OCI-LY7 (cell line): ENCODE measurements at regions not wholly inside any gene's neighbourhood (a gene's known extent, or its start where the extent isn't known, plus 50 kb on each side); places are given as distances from the start of the nearest gene placed in this dataset.

Source experiments
- BruUV-seq: library from RNA; stranded (reverse); fragments of 400-500 nt; replicated peaks from 2 replicates; lab custom pipeline; 2021; lab: Mats Ljungman, UMichigan
- CTCF ChIA-PET: fragments of 300-600 bp; sonication (Branson Sonifier 250); formaldehyde crosslinking; loops from one replicate; lab custom pipeline; 2022; ENCODE audit warnings: antibody characterized with exemption; ENCODE audit not compliant: unreplicated experiment; lab: Charles Lee
- POLR2A ChIA-PET: fragments of 300-600 bp; sonication (Branson Sonifier 250); formaldehyde crosslinking; loops from one replicate; lab custom pipeline; 2022; ENCODE audit warnings: antibody characterized with exemption; lab: Charles Lee
- DNase-seq: peaks from one replicate; pipeline ENCODE4 v3.0.0-alpha.2; 2015; ENCODE audit warnings: low spot score
- H2AFZ ChIP-seq: fragments of 200-600 bp; sonication (generic), shearing (Covaris generic); 2 replicates; pipeline ENCODE4 v1.6.1; 2014; ENCODE audit warnings: mild to moderate bottlenecking, antibody characterized with exemption, low read length, moderate library complexity
- H3K27ac ChIP-seq: fragments of 200-600 bp; sonication (generic); 2 replicates; pipeline ENCODE4 v1.5.1; 2014; ENCODE audit warnings: mixed run types, low read depth, mild to moderate bottlenecking, moderate library complexity, low read length, inconsistent platforms; ENCODE audit not compliant: poor library complexity, severe bottlenecking
- H3K36me3 ChIP-seq: fragments of 200-600 bp; sonication (generic); 2 replicates; pipeline ENCODE4 v1.6.1; 2014; ENCODE audit warnings: mild to moderate bottlenecking, antibody characterized with exemption, low read length, moderate library complexity, mixed read lengths; ENCODE audit not compliant: insufficient read depth
- H3K4me1 ChIP-seq: fragments of 200-600 bp; sonication (generic); 2 replicates; pipeline ENCODE4 v1.5.1; 2014; ENCODE audit warnings: mild to moderate bottlenecking, low read length; ENCODE audit not compliant: insufficient read depth, poor library complexity, severe bottlenecking
- H3K4me2 ChIP-seq: fragments of 200-600 bp; sonication (generic); 2 replicates; pipeline ENCODE4 v1.6.1; 2014; ENCODE audit warnings: mild to moderate bottlenecking, low read length
- H3K4me3 ChIP-seq: fragments of 200-600 bp; sonication (generic); 2 replicates; pipeline ENCODE4 v1.5.1; 2014; ENCODE audit warnings: mild to moderate bottlenecking, low read depth, low read length; ENCODE audit not compliant: poor library complexity, severe bottlenecking
- H3K79me2 ChIP-seq: fragments of 200-600 bp; sonication (generic); 2 replicates; pipeline ENCODE4 v1.6.1; 2016; ENCODE audit warnings: low read depth, mild to moderate bottlenecking, low read length, moderate library complexity, mixed read lengths; ENCODE audit not compliant: insufficient read depth
- H3K9me2 ChIP-seq: fragments of 200-600 bp; sonication (generic); 2 replicates; pipeline ENCODE4 v1.6.1; 2016; ENCODE audit warnings: mild to moderate bottlenecking, low read length, mixed read lengths; ENCODE audit not compliant: insufficient read depth
- H3K9me3 ChIP-seq: fragments of 200-600 bp; sonication (generic); 2 replicates; pipeline ENCODE4 v1.6.1; 2014; ENCODE audit warnings: mild to moderate bottlenecking, mixed run types, low read length, mixed read lengths
- H4K20me1 ChIP-seq: fragments of 200-600 bp; sonication (generic); 2 replicates; pipeline ENCODE4 v1.6.1; 2014; ENCODE audit warnings: mild to moderate bottlenecking, antibody characterized with exemption, low read length, moderate library complexity, mixed read lengths; ENCODE audit not compliant: insufficient read depth
- EZH2phosphoT487 ChIP-seq: fragments of 200-600 bp; sonication (generic); IDR thresholded peaks from 2 replicates; pipeline ENCODE4 v1.6.1; 2018; ENCODE audit warnings: low read depth, borderline replicate concordance, mild to moderate bottlenecking, mixed run types, antibody characterized with exemption, low read length, moderate library complexity, mixed read lengths
- intact Hi-C: fragments of 100-400 bp; cut with micrococcal nuclease; formaldehyde crosslinking; loops from one replicate; pipeline ENCODE4 v1.10.0; 2022; ENCODE audit not compliant: unreplicated experiment
- TF ChIP-seq, protein P1 (sequence below): fragments of 200-600 bp; sonication (generic); conservative IDR thresholded peaks from 2 replicates; pipeline ENCODE4 v1.5.1; 2014; ENCODE audit warnings: mild to moderate bottlenecking, antibody characterized with exemption, low read length, moderate library complexity, mixed read lengths

DNA sequence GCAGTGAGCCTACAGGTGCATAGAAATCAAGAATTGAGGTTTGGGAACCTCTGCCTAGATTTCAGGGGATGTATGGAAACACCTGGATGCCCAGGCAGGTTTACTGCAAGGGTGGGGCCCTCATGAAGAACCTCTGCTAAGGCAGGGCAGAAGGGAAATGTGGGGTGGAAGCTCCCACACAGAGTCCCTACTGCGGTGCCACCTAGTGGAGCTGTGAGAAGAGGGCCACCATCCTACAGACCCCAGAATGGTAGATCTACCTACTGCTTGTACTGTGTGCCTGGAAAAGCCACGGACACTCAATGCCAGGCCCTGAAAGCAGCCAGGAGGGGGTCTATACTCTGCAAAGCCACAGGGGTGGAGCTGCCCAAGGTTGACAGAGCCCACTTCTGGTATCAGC lies 533.5 kb downstream of the GPAM start:
- no peak overlapping the region for H2AFZ ChIP-seq
- no peak overlapping the region for H3K4me2 ChIP-seq
- H3K4me1 ChIP-seq = no peaks in the 10 kb centered on the region
- H3K9me2 ChIP-seq = no peaks in the 10 kb centered on the region
- no peaks in the 10 kb centered on the region for H4K20me1 ChIP-seq
- no peak overlapping the region for H3K4me3 ChIP-seq
- intact Hi-C loops = no loop called here
- ChIA-PET POLR2A (no interaction called here), CTCF (no interaction called here)
- peak; percentile 6 for DNase-seq
- H3K36me3 ChIP-seq = no peaks in the 10 kb centered on the region
- BruUV-seq = no TSS peak
- no peaks in the 10 kb centered on the region for H3K9me3 ChIP-seq
- no peaks in the 10 kb centered on the region for H3K79me2 ChIP-seq
- TF ChIP-seq EZH2phosphoT487 = no peak
- TF ChIP-seq, protein P1, sequence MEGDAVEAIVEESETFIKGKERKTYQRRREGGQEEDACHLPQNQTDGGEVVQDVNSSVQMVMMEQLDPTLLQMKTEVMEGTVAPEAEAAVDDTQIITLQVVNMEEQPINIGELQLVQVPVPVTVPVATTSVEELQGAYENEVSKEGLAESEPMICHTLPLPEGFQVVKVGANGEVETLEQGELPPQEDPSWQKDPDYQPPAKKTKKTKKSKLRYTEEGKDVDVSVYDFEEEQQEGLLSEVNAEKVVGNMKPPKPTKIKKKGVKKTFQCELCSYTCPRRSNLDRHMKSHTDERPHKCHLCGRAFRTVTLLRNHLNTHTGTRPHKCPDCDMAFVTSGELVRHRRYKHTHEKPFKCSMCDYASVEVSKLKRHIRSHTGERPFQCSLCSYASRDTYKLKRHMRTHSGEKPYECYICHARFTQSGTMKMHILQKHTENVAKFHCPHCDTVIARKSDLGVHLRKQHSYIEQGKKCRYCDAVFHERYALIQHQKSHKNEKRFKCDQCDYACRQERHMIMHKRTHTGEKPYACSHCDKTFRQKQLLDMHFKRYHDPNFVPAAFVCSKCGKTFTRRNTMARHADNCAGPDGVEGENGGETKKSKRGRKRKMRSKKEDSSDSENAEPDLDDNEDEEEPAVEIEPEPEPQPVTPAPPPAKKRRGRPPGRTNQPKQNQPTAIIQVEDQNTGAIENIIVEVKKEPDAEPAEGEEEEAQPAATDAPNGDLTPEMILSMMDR = peak; percentile 46
- H3K27ac ChIP-seq = no peak overlapping the region

DNA sequence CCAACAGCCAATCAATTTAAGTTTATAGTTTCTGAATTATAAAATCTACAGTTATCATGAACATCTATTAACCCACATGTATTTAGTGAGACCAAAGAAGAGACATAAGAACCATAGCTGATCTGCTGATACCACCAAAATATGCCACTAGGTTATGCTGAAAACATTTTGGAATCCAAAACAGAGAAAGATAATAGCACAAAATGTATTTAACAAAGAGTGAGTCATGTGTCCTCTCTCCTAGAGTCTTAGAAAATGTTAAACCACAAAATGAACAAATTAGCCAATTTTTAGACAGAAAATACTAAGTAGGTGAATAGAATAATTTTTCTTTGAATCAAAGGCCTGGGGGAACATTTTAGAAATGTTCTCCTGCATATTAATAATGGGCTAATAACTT lies 527.5 kb downstream of the GPAM start:
- BruUV-seq = no TSS peak
- intact Hi-C loops = no loop called here

DNA sequence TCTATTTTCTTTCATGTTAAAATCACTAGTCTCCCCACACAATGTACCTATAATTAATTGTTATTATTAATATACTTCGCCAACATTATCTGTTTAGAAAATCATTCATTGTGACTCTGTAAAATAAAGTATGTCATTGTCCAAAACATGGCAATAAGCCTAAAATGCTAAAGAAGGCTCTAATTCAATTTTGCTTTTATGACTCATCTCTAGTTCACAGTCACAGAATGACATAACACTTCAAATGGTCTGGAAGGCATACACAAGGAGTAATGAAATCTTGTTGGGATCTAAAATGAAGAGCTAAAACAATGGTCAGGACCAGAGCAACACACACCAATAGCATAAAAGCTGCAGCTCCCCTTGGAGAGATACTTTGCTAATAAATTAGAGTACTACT lies 505.8 kb downstream of the GPAM start:
- CTCF ChIA-PET = no interaction called here
- BruUV-seq = no TSS peak
- H3K36me3 ChIP-seq = no peaks in the 10 kb centered on the region
- H2AFZ ChIP-seq = no peak overlapping the region
- no peaks in the 10 kb centered on the region for H4K20me1 ChIP-seq
- H3K4me3 ChIP-seq = no peak overlapping the region
- no peaks in the 10 kb centered on the region for H3K4me1 ChIP-seq
- DNase-seq = no peak
- no peak overlapping the region for H3K4me2 ChIP-seq
- H3K9me3 ChIP-seq = no peaks in the 10 kb centered on the region
- no peaks in the 10 kb centered on the region for H3K79me2 ChIP-seq
- POLR2A ChIA-PET = interaction anchor here (0.9 kb wide), 1 partner anchor 24 kb away, joined by 4 read pairs; no protein-coding TSS in a partner anchor
- TF ChIP-seq, protein P1 = no peak
- no peak for TF ChIP-seq EZH2phosphoT487
- no peak overlapping the region for H3K27ac ChIP-seq
- H3K9me2 ChIP-seq = no peaks in the 10 kb centered on the region
- intact Hi-C loops = no loop called here

More for the DNA sequence above, 527.5 kb downstream of the GPAM start:
- Histone ChIP-seq H3K79me2 (no peaks in the 10 kb centered on the region), H3K4me1 (no peaks in the 10 kb centered on the region), H3K9me3 (no peaks in the 10 kb centered on the region), H2AFZ (no peak overlapping the region), H3K27ac (no peak overlapping the region), H3K4me2 (no peak overlapping the region), H4K20me1 (no peaks in the 10 kb centered on the region), H3K36me3 (no peaks in the 10 kb centered on the region), H3K4me3 (no peak overlapping the region), H3K9me2 (no peaks in the 10 kb centered on the region)
- CTCF ChIA-PET = no interaction called here
- no peak for DNase-seq
- POLR2A ChIA-PET = interaction anchor here (0.6 kb wide), 1 partner anchor 814 kb away, joined by 3 read pairs; no protein-coding TSS in a partner anchor
- TF ChIP-seq, protein P1 = no peak
- TF ChIP-seq EZH2phosphoT487 = no peak
